Esophagus squamous epithelium (tissue), 5 donors: ENCODE measurements at regions not wholly inside any gene's neighbourhood (a gene's known extent, or its start where the extent isn't known, plus 50 kb on each side); places are given as distances from the start of the nearest gene placed in this dataset.

Source experiments
- DNase-seq: peaks from one replicate; lab custom pipeline; 2025; lab: John Stamatoyannopoulos, UW
- H3K27ac ChIP-seq, 4 donors: fragments of 200-600 bp; sonication (generic); one replicate each; pipeline ENCODE4 v1.5.1; 2016 to 2019; ENCODE audit warnings: mild to moderate bottlenecking in 1 of 4
- H3K27me3 ChIP-seq, 4 donors: fragments of 200-600 bp; sonication (generic); 1 replicate in 3 of 4; 2 replicates in 1 of 4; pipeline versions ENCODE4 v1.5.1 to v1.6.0; 2017 to 2021; ENCODE audit warnings: antibody characterized with exemption in 1 of 4
- H3K36me3 ChIP-seq, 3 donors: fragments of 200-600 bp; sonication (generic); one replicate each; pipeline ENCODE4 v1.5.1; 2016 to 2019
- H3K4me1 ChIP-seq, 3 donors: fragments of 200-600 bp; sonication (generic); one replicate each; pipeline ENCODE4 v1.5.1; 2017 to 2019
- H3K4me3 ChIP-seq, 4 donors: fragments of 200-600 bp; sonication (generic); 1 replicate in 3 of 4; 2 replicates in 1 of 4; pipeline ENCODE4 v1.5.1; 2016 to 2019; ENCODE audit warnings: mild to moderate bottlenecking in 2 of 4, moderate library complexity in 1 of 4
- H3K9me3 ChIP-seq, 3 donors: fragments of 200-600 bp; sonication (generic); one replicate each; pipeline ENCODE4 v1.5.1; 2016 to 2019
- CTCF ChIP-seq, 6 experiments: fragments of 450-650 bp in 4 of 6; fragments of 200-600 bp in 2 of 6; sonication (generic) in 2 of 6; IDR thresholded peaks; one replicate each; pipeline ENCODE4 v1.5.1; 2016 to 2019; ENCODE audit warnings: antibody characterized with exemption in 6 of 6, mild to moderate bottlenecking in 4 of 6, moderate library complexity in 4 of 6
- POLR2A ChIP-seq, 4 donors: fragments of 450-650 bp; IDR thresholded peaks; one replicate each; pipeline ENCODE4 v1.6.1; 2017; ENCODE audit warnings: antibody characterized with exemption in 4 of 4, mild to moderate bottlenecking in 4 of 4, moderate library complexity in 3 of 4
- WGBS, 2 donors: methylation state at CpG; one replicate each; pipeline ENCODE4 v1.1.5; 2018; 5-methylcytosine and 5-hydroxymethylcytosine counted together
- intact Hi-C: fragments of 100-400 bp; cut with DNase I; formaldehyde crosslinking; loops from one replicate; pipeline ENCODE4 v1.15.0; 2022
- donor health status: DM: yes; HTN: yes; CAD: no.

DNA sequence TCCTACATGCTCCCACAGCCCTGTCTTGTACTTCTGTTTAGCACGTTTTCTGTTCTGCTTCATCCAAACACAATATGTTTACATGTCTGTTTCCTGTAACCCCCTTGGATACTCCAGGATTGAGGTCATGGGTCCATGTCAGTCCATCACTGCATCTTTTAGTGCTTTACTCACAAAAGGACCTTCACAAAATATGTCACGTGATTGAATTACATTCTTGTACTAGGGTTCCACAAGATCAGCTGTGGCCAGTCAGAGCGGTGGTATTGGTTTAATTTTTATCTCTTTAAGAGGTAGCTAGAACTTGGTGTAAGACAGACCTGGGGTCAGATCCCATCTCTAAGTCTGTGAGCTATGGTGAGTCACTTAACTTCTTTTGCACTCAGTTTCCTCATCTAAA is 201.2 kb upstream of the FAM78B start:
- H3K27ac ChIP-seq, result no peak overlapping the region
- no peaks in the 10 kb centered on the region for H3K9me3 ChIP-seq
- no peak for DNase-seq
- no peaks in the 10 kb centered on the region for H3K4me1 ChIP-seq
- H3K4me3 ChIP-seq, result no peak overlapping the region
- H3K27me3 ChIP-seq, result no peaks in the 10 kb centered on the region
- no peaks in the 10 kb centered on the region for H3K36me3 ChIP-seq
- 45 to 49% methylated on average over 3 of the region's 3 CpGs for WGBS, 2 donors
- intact Hi-C loops, result no loop called here
- TF ChIP-seq POLR2A (IDR thresholded peaks at IDR 0.05) (no peak), CTCF (IDR thresholded peaks at IDR 0.05) (no peak)

DNA sequence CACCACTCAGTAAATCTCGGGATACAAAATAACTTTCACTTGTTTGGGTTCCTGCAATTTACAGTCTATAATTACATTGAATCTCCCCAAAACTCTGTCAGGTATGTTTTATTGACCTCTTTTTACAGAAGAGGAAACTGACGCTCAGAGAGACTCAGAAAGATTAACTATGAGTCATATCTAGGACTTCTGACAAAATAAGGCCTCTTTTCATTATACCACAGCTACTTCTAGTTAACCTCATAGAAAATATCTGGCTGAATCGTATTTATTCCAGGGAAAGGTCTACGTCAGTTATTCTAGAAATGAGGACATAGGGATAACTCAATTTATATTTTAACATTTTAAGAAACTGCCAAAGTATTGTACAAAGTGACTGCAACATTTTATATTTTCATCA is 211.1 kb upstream of the FAM78B start:
- Histone ChIP-seq H3K4me1 (no peaks in the 10 kb centered on the region), H3K36me3 (no peaks in the 10 kb centered on the region), H3K27me3 (no peaks in the 10 kb centered on the region), H3K4me3 (no peak overlapping the region), H3K27ac (no peak overlapping the region), H3K9me3 (no peaks in the 10 kb centered on the region)
- TF ChIP-seq CTCF (IDR thresholded peaks at IDR 0.05) (no peak), POLR2A (IDR thresholded peaks at IDR 0.05) (no peak)
- WGBS, 2 donors, result 49 to 63% methylated on average over 4 of the region's 4 CpGs
- intact Hi-C loops, result no loop called here
- no peak for DNase-seq

DNA sequence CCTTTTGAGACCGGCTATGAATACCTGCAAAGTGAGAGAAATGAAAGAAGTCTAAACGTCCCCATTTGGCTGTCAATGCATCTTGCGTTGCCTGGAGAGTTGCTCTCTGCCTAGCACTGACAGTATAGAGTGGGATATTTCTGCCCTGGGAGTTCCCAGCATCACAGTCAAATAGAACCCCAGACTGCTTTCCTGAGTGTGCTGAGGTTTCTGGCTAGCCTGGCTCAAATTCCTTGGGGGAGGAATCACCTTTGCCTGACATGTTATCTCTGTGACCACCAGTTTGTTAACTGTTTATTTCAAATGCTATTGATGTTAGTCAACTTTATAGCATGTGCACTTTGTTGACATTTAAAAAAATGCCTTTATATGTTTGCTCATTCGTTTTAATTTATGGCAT is 212.0 kb upstream of the FAM78B start:
- Histone ChIP-seq H3K4me3 (no peak overlapping the region), H3K27me3 (no peaks in the 10 kb centered on the region), H3K36me3 (no peaks in the 10 kb centered on the region), H3K27ac (no peak overlapping the region), H3K9me3 (no peaks in the 10 kb centered on the region), H3K4me1 (no peaks in the 10 kb centered on the region)
- no peak for TF ChIP-seq POLR2A (IDR thresholded peaks at IDR 0.05)
- no peak for TF ChIP-seq CTCF (IDR thresholded peaks at IDR 0.05)
- no peak for DNase-seq
- 58 to 71% methylated on average over 4 of the region's 4 CpGs for WGBS, 2 donors
- intact Hi-C loops, result no loop called here

- TF ChIP-seq CTCF (IDR thresholded peaks at IDR 0.05) (no peak), POLR2A (IDR thresholded peaks at IDR 0.05) (no peak)
- Histone ChIP-seq H3K27me3 (no peaks in the 10 kb centered on the region), H3K9me3 (no peaks in the 10 kb centered on the region), H3K27ac (no peak overlapping the region), H3K4me3 (no peak overlapping the region), H3K36me3 (no peaks in the 10 kb centered on the region), H3K4me1 (no peaks in the 10 kb centered on the region)
- intact Hi-C loops, result no loop called here
- 22 to 78% methylated on average over 1 to 2 of the region's 2 CpGs for WGBS, 2 donors
- DNase-seq, result no peak
Measured at GRCh38 chr1:166379447-166379846, 212.6 kb upstream of the FAM78B start.

DNA sequence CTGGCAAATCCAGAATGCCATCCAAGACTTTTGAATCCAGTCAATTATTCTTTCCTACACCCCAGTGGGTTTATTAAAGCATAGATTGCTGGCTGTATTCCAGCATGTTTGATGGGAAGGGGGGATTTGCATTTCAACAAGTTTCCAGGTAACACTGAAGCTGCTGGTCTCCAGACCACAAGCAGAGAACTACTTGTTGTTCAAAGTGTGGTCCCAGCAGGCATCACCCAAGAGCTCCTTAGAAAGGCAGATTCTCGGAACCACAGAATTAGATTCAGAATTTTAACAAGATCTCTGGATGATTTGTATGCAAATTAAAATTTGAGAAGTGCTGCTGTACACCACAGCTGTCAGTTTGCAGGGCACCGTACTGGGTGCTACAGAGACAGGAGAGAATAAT is 216.3 kb upstream of the FAM78B start:
- 60 to 64% methylated on average over 2 of the region's 2 CpGs for WGBS, 2 donors
- Histone ChIP-seq H3K36me3 (no peaks in the 10 kb centered on the region), H3K4me3 (no peak overlapping the region), H3K27me3 (no peaks in the 10 kb centered on the region), H3K27ac (no peak overlapping the region), H3K9me3 (no peaks in the 10 kb centered on the region), H3K4me1 (no peaks in the 10 kb centered on the region)
- intact Hi-C loops, result no loop called here
- no peak for TF ChIP-seq CTCF (IDR thresholded peaks at IDR 0.05)
- no peak for TF ChIP-seq POLR2A (IDR thresholded peaks at IDR 0.05)
- DNase-seq, result no peak
